ENCODE measurements at regions not wholly inside any gene's neighbourhood (a gene's known extent, or its start where the extent isn't known, plus 50 kb on each side); places are given as distances from the start of the nearest gene placed in this dataset.

DNA sequence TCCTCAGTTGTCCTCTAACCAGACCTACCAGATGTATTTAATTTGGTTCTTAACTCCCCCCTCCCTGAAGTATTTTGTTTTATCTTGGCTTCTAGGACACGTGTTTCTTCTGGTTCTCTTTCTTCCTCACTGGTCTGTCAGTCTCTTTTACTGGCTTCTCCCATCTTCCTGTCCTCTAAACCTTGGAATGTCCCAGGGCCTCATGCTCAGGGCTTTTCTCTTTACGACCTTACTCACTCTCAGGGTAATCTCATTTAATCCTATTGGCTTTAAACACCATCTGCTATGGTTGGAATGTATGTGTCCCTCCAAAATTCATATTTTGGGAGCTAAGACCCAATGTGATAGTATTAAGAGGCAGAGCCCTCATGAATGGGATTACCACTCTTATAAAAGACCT is 418.2 kb upstream of the PODXL start:
- TF ChIP-seq, protein P1, sequence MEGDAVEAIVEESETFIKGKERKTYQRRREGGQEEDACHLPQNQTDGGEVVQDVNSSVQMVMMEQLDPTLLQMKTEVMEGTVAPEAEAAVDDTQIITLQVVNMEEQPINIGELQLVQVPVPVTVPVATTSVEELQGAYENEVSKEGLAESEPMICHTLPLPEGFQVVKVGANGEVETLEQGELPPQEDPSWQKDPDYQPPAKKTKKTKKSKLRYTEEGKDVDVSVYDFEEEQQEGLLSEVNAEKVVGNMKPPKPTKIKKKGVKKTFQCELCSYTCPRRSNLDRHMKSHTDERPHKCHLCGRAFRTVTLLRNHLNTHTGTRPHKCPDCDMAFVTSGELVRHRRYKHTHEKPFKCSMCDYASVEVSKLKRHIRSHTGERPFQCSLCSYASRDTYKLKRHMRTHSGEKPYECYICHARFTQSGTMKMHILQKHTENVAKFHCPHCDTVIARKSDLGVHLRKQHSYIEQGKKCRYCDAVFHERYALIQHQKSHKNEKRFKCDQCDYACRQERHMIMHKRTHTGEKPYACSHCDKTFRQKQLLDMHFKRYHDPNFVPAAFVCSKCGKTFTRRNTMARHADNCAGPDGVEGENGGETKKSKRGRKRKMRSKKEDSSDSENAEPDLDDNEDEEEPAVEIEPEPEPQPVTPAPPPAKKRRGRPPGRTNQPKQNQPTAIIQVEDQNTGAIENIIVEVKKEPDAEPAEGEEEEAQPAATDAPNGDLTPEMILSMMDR (conservative IDR thresholded peaks at IDR 0.05; ENCODE audit: low read depth, low read length) = no peak
- TF ChIP-seq EZH2 (IDR thresholded peaks at IDR 0.05; ENCODE audit: low read length, unreplicated experiment) = no peak
